ENCODE measurements at regions not wholly inside any gene's neighbourhood (a gene's known extent, or its start where the extent isn't known, plus 50 kb on each side); places are given as distances from the start of the nearest gene placed in this dataset.

GRCh38 chr10:121112579-121113384 is 261.6 kb downstream of the WDR11 start:
- H3K9me3 Mint-ChIP-seq: no peaks in the 10 kb centered on the region
- H3K36me3 Mint-ChIP-seq (ENCODE audit: low read depth): no peaks in the 10 kb centered on the region
- no peak overlapping the region for H3K4me3 Mint-ChIP-seq
- H3K27ac Mint-ChIP-seq: no peak overlapping the region
- no peaks in the 10 kb centered on the region for H3K27me3 Mint-ChIP-seq
- no peak for DNase-seq
- H3K4me1 Mint-ChIP-seq: no peaks in the 10 kb centered on the region
- ChIA-PET CTCF (no interaction called here), POLR2A (no interaction called here)

GRCh38 chr10:121113385-121113696 is 262.2 kb downstream of the WDR11 start:
- H3K27me3 Mint-ChIP-seq: no peaks in the 10 kb centered on the region
- H3K9me3 Mint-ChIP-seq: no peaks in the 10 kb centered on the region
- ChIA-PET POLR2A (no interaction called here), CTCF (no interaction called here)
- H3K4me1 Mint-ChIP-seq: no peaks in the 10 kb centered on the region
- no peaks in the 10 kb centered on the region for H3K36me3 Mint-ChIP-seq (ENCODE audit: low read depth)
- DNase-seq: no peak
- H3K4me3 Mint-ChIP-seq: no peak overlapping the region
- H3K27ac Mint-ChIP-seq: no peak overlapping the region

GRCh38 chr10:121113911-121114310 is 262.7 kb downstream of the WDR11 start:
- no peak overlapping the region for H3K4me3 Mint-ChIP-seq
- POLR2A ChIA-PET: no interaction called here
- CTCF ChIA-PET: no interaction called here
- H3K4me1 Mint-ChIP-seq: no peaks in the 10 kb centered on the region
- DNase-seq: no peak
- no peaks in the 10 kb centered on the region for H3K27me3 Mint-ChIP-seq
- no peak overlapping the region for H3K27ac Mint-ChIP-seq
- no peaks in the 10 kb centered on the region for H3K9me3 Mint-ChIP-seq
- no peaks in the 10 kb centered on the region for H3K36me3 Mint-ChIP-seq (ENCODE audit: low read depth)

GRCh38 chr10:121115154-121115553 is 264.0 kb downstream of the WDR11 start:
- Mint-ChIP-seq H3K4me3 (no peak overlapping the region), H3K4me1 (no peaks in the 10 kb centered on the region), H3K27me3 (no peaks in the 10 kb centered on the region), H3K27ac (no peak overlapping the region), H3K36me3 (ENCODE audit: low read depth) (no peaks in the 10 kb centered on the region), H3K9me3 (no peaks in the 10 kb centered on the region)
- DNase-seq: no peak
- ChIA-PET POLR2A (no interaction called here), CTCF (no interaction called here)

- Mint-ChIP-seq H3K27ac (no peak overlapping the region), H3K4me1 (no peaks in the 10 kb centered on the region), H3K36me3 (ENCODE audit: low read depth) (no peaks in the 10 kb centered on the region), H3K9me3 (no peaks in the 10 kb centered on the region), H3K4me3 (no peak overlapping the region), H3K27me3 (no peaks in the 10 kb centered on the region)
- DNase-seq: no peak
- CTCF ChIA-PET: interaction anchor here (1.7 kb wide), 1 partner anchor 172 kb away, joined by 4 read pairs; no protein-coding TSS in a partner anchor
- POLR2A ChIA-PET: no interaction called here
Observed at GRCh38 chr10:121121462-121121861, 270.3 kb downstream of the WDR11 start.

GRCh38 chr10:121127151-121127906 is 276.2 kb downstream of the WDR11 start:
- Mint-ChIP-seq H3K9me3 (peaks cover 6% of the 10 kb centered on the region), H3K4me1 (no peaks in the 10 kb centered on the region), H3K4me3 (no peak overlapping the region), H3K27me3 (no peaks in the 10 kb centered on the region), H3K36me3 (ENCODE audit: low read depth) (no peaks in the 10 kb centered on the region), H3K27ac (no peak overlapping the region)
- ChIA-PET POLR2A (no interaction called here), CTCF (no interaction called here)
- DNase-seq: no peak

- Mint-ChIP-seq H3K4me3 (no peak overlapping the region), H3K27me3 (no peaks in the 10 kb centered on the region), H3K9me3 (peaks cover 6% of the 10 kb centered on the region), H3K27ac (no peak overlapping the region), H3K4me1 (no peaks in the 10 kb centered on the region), H3K36me3 (ENCODE audit: low read depth) (no peaks in the 10 kb centered on the region)
- POLR2A ChIA-PET: no interaction called here
- CTCF ChIA-PET: no interaction called here
- no peak for DNase-seq
Observed at GRCh38 chr10:121128164-121128563, 277.0 kb downstream of the WDR11 start.

- POLR2A ChIA-PET: no interaction called here
- Mint-ChIP-seq H3K27me3 (no peaks in the 10 kb centered on the region), H3K4me1 (no peaks in the 10 kb centered on the region), H3K27ac (no peak overlapping the region), H3K4me3 (no peak overlapping the region), H3K36me3 (ENCODE audit: low read depth) (no peaks in the 10 kb centered on the region), H3K9me3 (peaks cover 6% of the 10 kb centered on the region)
- no peak for DNase-seq
- CTCF ChIA-PET: no interaction called here
Observed at GRCh38 chr10:121129266-121129665, 278.1 kb downstream of the WDR11 start.

GRCh38 chr10:121130382-121130781 is 279.2 kb downstream of the WDR11 start:
- no peak for DNase-seq
- H3K27ac Mint-ChIP-seq: no peak overlapping the region
- no peaks in the 10 kb centered on the region for H3K4me1 Mint-ChIP-seq
- H3K9me3 Mint-ChIP-seq: peaks cover 6% of the 10 kb centered on the region
- no peaks in the 10 kb centered on the region for H3K36me3 Mint-ChIP-seq (ENCODE audit: low read depth)
- H3K4me3 Mint-ChIP-seq: no peak overlapping the region
- H3K27me3 Mint-ChIP-seq: no peaks in the 10 kb centered on the region
- ChIA-PET CTCF (no interaction called here), POLR2A (no interaction called here)

- POLR2A ChIA-PET: no interaction called here
- CTCF ChIA-PET: no interaction called here
- no peaks in the 10 kb centered on the region for H3K27me3 Mint-ChIP-seq
- DNase-seq: no peak
- H3K4me3 Mint-ChIP-seq: no peak overlapping the region
- H3K4me1 Mint-ChIP-seq: no peaks in the 10 kb centered on the region
- no peak overlapping the region for H3K27ac Mint-ChIP-seq
- peaks cover 6% of the 10 kb centered on the region for H3K9me3 Mint-ChIP-seq
- H3K36me3 Mint-ChIP-seq (ENCODE audit: low read depth): no peaks in the 10 kb centered on the region
Observed at GRCh38 chr10:121131014-121131413, 279.9 kb downstream of the WDR11 start.

- H3K9me3 Mint-ChIP-seq: peaks cover 8% of the 10 kb centered on the region
- H3K36me3 Mint-ChIP-seq (ENCODE audit: low read depth): no peaks in the 10 kb centered on the region
- no peak for DNase-seq
- CTCF ChIA-PET: no interaction called here
- H3K4me1 Mint-ChIP-seq: no peaks in the 10 kb centered on the region
- no peak overlapping the region for H3K27ac Mint-ChIP-seq
- H3K4me3 Mint-ChIP-seq: no peak overlapping the region
- no peaks in the 10 kb centered on the region for H3K27me3 Mint-ChIP-seq
- POLR2A ChIA-PET: no interaction called here
Observed at GRCh38 chr10:121131426-121132265, 280.5 kb downstream of the WDR11 start.

- DNase-seq: no peak
- Mint-ChIP-seq H3K9me3 (peaks cover 8% of the 10 kb centered on the region), H3K36me3 (ENCODE audit: low read depth) (no peaks in the 10 kb centered on the region), H3K27ac (no peak overlapping the region), H3K27me3 (no peaks in the 10 kb centered on the region), H3K4me3 (no peak overlapping the region), H3K4me1 (no peaks in the 10 kb centered on the region)
- POLR2A ChIA-PET: no interaction called here
- CTCF ChIA-PET: no interaction called here
Observed at GRCh38 chr10:121132273-121132672, 281.1 kb downstream of the WDR11 start.

GRCh38 chr10:121133901-121134300 is 282.7 kb downstream of the WDR11 start:
- POLR2A ChIA-PET: no interaction called here
- H3K27me3 Mint-ChIP-seq: no peaks in the 10 kb centered on the region
- no peak overlapping the region for H3K27ac Mint-ChIP-seq
- no peaks in the 10 kb centered on the region for H3K36me3 Mint-ChIP-seq (ENCODE audit: low read depth)
- H3K4me1 Mint-ChIP-seq: no peaks in the 10 kb centered on the region
- CTCF ChIA-PET: no interaction called here
- no peak overlapping the region for H3K4me3 Mint-ChIP-seq
- no peak for DNase-seq
- peaks cover 3% of the 10 kb centered on the region for H3K9me3 Mint-ChIP-seq

All from activated CD4-positive, alpha-beta memory T cell treated with anti-CD3 and anti-CD28 coated beads, Interleukin-2, amount 10 ng/mL, durations not matched to agents 7 days and 5 days (primary cell).